Lower lobe of right lung (tissue), 2 donors: ENCODE measurements at regions not wholly inside any gene's neighbourhood (a gene's known extent, or its start where the extent isn't known, plus 50 kb on each side); places are given as distances from the start of the nearest gene placed in this dataset.
"Not testable (repeated sequence)": the region's sequence is repeated elsewhere in the genome, so short reads cannot be mapped to it uniquely, and the experiment has no call there.

Experiments
- ATAC-seq, 2 donors: fragments of 200-7000 bp; cut with Tn5 transposase; one replicate each; pipeline ENCODE4 v1.9.1; 2020 to 2022; ENCODE audit warnings: mild to moderate bottlenecking in 2 of 2, moderate library complexity in 2 of 2
- DNase-seq: peaks from one replicate; pipeline ENCODE4 v3.0.0-alpha.2; 2020
- H3K27ac ChIP-seq: fragments of 200-600 bp; one replicate; pipeline ENCODE4 v1.8.0; 2022
- H3K27me3 ChIP-seq: fragments of 200-600 bp; one replicate; pipeline ENCODE4 v1.8.0; 2022; ENCODE audit warnings: low read depth
- H3K36me3 ChIP-seq: fragments of 200-600 bp; one replicate; pipeline ENCODE4 v1.8.0; 2022; ENCODE audit warnings: mild to moderate bottlenecking
- H3K4me1 ChIP-seq: fragments of 200-600 bp; one replicate; pipeline ENCODE4 v1.8.0; 2022
- H3K4me3 ChIP-seq: fragments of 200-600 bp; one replicate; pipeline ENCODE4 v1.8.0; 2022; ENCODE audit warnings: mild to moderate bottlenecking
- H3K9me3 ChIP-seq: fragments of 200-600 bp; one replicate; pipeline ENCODE4 v1.8.0; 2022
- intact Hi-C: fragments of 100-400 bp; cut with DNase I; formaldehyde crosslinking; loops from one replicate; pipeline ENCODE4 v1.11.0; 2022
- TF ChIP-seq, protein P1 (sequence below): fragments of 200-600 bp; IDR thresholded peaks from one replicate; pipeline ENCODE4 v1.8.0; 2022; ENCODE audit warnings: antibody characterized with exemption, mild to moderate bottlenecking
- donor health status: DM: no; HTN: yes; CAD: no; lungs with severe emphysema.

DNA sequence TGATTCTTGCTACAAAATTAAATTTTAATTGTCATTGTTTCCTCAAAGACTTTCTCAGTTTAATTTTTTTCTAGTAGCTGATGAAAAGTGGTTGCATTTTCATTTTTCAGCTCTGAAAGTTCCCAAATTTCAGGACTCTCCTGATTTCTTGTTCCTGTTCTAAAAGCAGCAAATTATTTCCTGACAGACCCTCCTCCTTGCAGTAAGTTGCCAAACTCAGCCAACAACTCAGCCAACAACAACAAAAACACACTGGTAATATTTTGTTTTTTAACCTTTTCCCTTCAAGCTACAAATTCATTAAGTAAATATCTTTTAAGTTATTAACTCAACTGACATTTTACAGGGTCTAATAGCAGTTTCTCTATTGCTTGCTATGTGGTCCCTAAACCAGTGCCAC, 487.8 kb upstream of the NUDT12 start:
- H3K4me1 ChIP-seq, result no peaks in the 10 kb centered on the region
- H3K27ac ChIP-seq, result no peak overlapping the region
- H3K9me3 ChIP-seq, result no peaks in the 10 kb centered on the region
- intact Hi-C loops, result no loop called here
- no peaks in the 10 kb centered on the region for H3K36me3 ChIP-seq
- DNase-seq (no peak), ATAC-seq (no peak)
- TF ChIP-seq, protein P1, sequence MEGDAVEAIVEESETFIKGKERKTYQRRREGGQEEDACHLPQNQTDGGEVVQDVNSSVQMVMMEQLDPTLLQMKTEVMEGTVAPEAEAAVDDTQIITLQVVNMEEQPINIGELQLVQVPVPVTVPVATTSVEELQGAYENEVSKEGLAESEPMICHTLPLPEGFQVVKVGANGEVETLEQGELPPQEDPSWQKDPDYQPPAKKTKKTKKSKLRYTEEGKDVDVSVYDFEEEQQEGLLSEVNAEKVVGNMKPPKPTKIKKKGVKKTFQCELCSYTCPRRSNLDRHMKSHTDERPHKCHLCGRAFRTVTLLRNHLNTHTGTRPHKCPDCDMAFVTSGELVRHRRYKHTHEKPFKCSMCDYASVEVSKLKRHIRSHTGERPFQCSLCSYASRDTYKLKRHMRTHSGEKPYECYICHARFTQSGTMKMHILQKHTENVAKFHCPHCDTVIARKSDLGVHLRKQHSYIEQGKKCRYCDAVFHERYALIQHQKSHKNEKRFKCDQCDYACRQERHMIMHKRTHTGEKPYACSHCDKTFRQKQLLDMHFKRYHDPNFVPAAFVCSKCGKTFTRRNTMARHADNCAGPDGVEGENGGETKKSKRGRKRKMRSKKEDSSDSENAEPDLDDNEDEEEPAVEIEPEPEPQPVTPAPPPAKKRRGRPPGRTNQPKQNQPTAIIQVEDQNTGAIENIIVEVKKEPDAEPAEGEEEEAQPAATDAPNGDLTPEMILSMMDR, result no peak
- no peaks in the 10 kb centered on the region for H3K27me3 ChIP-seq
- H3K4me3 ChIP-seq, result no peak overlapping the region

DNA sequence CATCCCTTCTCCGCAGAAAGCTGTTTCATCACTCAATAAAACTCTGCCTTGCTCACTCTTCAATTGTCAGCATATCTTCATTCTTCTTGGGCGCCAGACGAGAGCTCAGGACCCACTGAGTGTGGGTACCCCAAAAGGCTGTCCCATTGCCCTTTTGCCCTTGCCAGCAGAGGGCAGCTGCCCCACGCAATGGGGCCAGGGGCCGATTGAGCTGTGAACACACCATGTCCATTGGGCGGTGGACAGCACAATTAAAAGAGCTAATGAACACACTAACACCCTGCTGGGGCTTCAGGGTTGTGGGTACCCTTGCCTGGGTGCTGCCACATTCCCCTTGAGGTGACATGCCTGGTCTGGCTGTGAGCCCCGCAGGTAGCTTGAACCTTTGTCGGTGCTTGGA, 487.2 kb upstream of the NUDT12 start:
- no peak for ATAC-seq
- no peaks in the 10 kb centered on the region for H3K9me3 ChIP-seq
- no peaks in the 10 kb centered on the region for H3K27me3 ChIP-seq
- TF ChIP-seq, protein P1, result no peak
- H3K4me3 ChIP-seq, result no peak overlapping the region
- no peaks in the 10 kb centered on the region for H3K4me1 ChIP-seq
- no peaks in the 10 kb centered on the region for H3K36me3 ChIP-seq
- no peak overlapping the region for H3K27ac ChIP-seq
- intact Hi-C loops, result no loop called here
- DNase-seq, result no peak

DNA sequence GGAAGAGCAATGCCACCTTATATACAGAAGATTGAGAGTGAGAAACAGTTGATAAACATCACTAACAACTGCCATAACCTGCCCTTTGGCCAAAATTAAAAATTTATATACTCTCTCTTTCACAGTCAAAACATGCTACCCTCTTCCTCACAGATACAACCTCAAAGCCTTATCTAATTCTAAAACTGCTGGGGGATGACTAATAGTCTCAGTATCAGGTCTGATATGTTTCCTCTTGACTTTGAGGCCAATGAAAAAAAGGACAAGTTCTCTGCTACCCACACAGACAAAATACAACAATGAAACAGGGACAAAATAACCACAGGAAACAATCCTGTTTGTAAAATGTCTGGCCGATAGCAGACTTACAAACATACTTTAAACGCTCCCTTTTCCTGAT, 485.6 kb upstream of the NUDT12 start:
- TF ChIP-seq, protein P1, result no peak
- no peak for DNase-seq

GRCh38 chr5:104045987-104046386, 483.4 kb upstream of the NUDT12 start:
- Histone ChIP-seq H3K9me3 (no peaks in the 10 kb centered on the region), H3K36me3 (no peaks in the 10 kb centered on the region), H3K4me3 (no peak overlapping the region), H3K27me3 (no peaks in the 10 kb centered on the region), H3K4me1 (no peaks in the 10 kb centered on the region), H3K27ac (no peak overlapping the region)
- TF ChIP-seq, protein P1, result no peak
- ATAC-seq (peak; percentile 70 to 76), DNase-seq (no peak)
- intact Hi-C loops, result no loop called here

More for the DNA sequence above, 485.6 kb upstream of the NUDT12 start:
- intact Hi-C loops, result no loop called here
- H3K4me1 ChIP-seq, result no peaks in the 10 kb centered on the region
- no peaks in the 10 kb centered on the region for H3K9me3 ChIP-seq
- H3K4me3 ChIP-seq, result no peak overlapping the region
- H3K36me3 ChIP-seq, result no peaks in the 10 kb centered on the region
- no peak overlapping the region for H3K27ac ChIP-seq
- no peaks in the 10 kb centered on the region for H3K27me3 ChIP-seq
- no peak for ATAC-seq

DNA sequence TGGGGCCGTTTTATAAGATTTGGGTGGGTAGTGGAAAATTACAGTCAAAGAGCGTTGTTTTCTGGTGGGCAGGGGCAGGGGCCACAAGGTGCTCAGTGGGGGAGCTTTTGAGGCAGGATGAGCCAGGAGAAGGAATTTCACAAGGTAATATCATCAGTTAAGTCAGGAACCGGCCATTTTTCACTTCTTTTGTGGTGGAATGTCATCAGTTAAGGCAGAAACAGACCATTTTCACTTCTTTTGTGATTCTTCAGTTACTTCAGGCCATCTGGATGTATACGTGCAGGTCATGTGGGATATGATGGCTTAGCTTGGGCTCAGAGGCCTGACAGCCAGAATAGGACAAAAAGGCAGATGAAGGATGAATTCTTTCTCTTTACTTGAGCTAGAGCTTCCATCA, 477.3 kb upstream of the NUDT12 start:
- H3K36me3 ChIP-seq, H3K4me3 ChIP-seq, H3K4me1 ChIP-seq, DNase-seq, ATAC-seq, intact Hi-C loops, H3K9me3 ChIP-seq, H3K27me3 ChIP-seq, H3K27ac ChIP-seq: not testable (repeated sequence)

GRCh38 chr5:104037136-104037535, 474.5 kb upstream of the NUDT12 start:
- H3K4me1 ChIP-seq, H3K9me3 ChIP-seq, H3K4me3 ChIP-seq, H3K27ac ChIP-seq, DNase-seq, H3K36me3 ChIP-seq, H3K27me3 ChIP-seq, intact Hi-C loops, ATAC-seq: not testable (repeated sequence)

- H3K36me3 ChIP-seq, ATAC-seq, H3K9me3 ChIP-seq, intact Hi-C loops, H3K27ac ChIP-seq, DNase-seq, H3K27me3 ChIP-seq, H3K4me3 ChIP-seq, H3K4me1 ChIP-seq: not testable (repeated sequence)
These were observed 470.6 kb upstream of the NUDT12 start for GRCh38 chr5:104033186-104033585.
